NCI-H526 (cell line): ENCODE measurements at regions not wholly inside any gene's neighbourhood (a gene's known extent, or its start where the extent isn't known, plus 50 kb on each side); places are given as distances from the start of the nearest gene placed in this dataset.

Source experiments
- DNase-seq, 2 experiments: peaks; one replicate each; lab custom pipeline; 2025; lab: John Stamatoyannopoulos, UW

- peak; percentile 90 to 92 for DNase-seq
These were observed 179.4 kb downstream of the ACTL7B start for GRCh38 chr9:108676355-108676754.

DNA sequence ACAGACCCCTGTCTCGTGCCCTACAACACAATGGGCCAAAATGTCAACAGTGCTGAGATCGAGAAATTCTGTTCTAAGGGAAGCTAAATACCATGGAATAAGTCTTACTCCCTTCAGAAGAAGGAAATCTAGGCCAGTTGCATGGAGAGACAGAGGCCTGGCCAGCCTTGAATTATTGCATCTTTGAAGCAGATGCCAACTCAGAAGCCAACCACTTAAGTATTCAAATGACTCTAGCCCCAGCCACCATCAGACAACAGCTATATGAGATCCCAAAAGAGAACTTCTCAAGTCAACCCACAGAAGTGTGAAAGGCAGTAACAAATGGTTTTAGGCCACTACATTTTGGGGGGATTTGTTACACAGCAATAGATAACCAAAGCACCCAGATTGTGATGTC is 180.1 kb downstream of the ACTL7B start:
- DNase-seq: peak in 1 of 2 experiments; percentile 28

- no peak for DNase-seq
These were observed 180.8 kb downstream of the ACTL7B start for GRCh38 chr9:108674766-108675530.

DNA sequence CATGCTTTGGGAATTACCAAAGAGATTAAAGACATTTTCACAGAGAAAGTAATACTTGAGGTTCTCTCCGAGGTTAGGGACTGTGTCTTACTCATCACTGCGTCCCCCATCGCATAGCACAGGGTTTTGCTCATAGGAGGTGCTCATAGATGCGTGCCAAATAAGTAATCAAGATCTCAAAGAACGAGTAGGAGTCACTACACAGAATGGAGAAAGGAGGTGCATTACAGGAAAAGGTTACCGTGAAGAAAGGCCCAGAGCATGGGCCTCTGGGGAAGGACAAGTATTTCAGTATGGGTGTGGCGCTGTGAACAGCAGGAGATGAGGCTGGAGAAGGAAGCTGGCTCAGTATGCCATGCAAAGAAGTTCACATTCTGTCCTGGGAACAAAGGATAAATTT is 182.4 kb downstream of the ACTL7B start:
- no peak for DNase-seq

- DNase-seq: no peak
These were observed 183.2 kb downstream of the ACTL7B start for GRCh38 chr9:108672475-108673190.

- DNase-seq: no peak
These were observed 184.0 kb downstream of the ACTL7B start for GRCh38 chr9:108671794-108672193.

DNA sequence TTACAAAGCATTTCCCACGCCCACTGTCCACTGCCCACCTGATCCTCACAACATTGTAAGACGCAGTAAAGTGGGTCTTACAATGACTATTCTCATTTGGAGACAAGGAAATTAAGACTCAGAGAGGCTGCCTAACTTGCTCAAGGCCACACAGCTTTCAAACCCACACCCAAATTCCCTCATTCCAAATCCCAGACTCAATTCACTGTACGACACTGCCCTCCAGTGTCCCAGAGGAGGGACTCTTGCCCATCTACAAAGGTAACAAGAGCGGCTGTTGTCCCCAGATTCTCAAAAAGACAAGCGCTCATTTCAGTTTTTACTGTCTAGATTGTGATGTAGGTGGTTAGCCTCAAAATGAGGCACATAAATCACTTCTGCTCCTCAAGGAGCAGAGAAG is 184.6 kb downstream of the ACTL7B start:
- DNase-seq: peak in 1 of 2 experiments; percentile 21

- DNase-seq: no peak
These were observed 186.8 kb downstream of the ACTL7B start for GRCh38 chr9:108668938-108669335.

DNA sequence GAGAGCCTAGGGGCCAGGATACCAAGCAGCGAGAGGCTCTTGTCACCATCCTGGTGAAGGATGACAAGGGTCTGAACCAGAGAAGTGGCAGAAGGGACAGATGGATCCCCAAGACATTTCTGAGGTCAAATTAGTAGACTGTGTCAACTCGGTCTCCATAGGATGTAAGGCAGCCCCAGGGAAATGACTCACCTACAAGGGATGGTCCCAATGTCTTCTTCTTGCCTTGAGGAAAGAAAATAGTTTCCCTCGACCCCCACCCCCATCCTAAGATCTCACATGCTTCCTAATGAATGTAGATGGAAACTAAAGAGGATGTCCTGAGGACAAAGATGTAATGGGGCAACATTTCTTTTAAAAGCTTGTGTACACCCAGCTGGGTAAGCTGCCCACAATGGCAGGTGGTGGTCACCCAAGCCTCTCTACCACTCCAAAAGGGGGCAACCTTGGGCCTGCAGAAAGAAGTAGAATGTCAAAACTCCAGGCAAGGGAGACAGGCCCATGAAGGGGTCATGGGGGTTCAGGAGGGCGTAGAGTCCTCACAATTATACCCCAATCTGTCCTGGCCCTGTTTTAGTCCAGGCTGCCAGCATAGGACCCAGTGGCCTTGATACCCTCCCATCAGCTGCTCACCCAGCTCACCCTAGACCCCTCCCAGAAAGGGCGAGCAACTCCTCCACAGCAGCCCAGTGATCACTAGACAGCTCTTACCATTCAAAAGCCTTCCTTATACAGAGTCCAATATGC is 187.4 kb downstream of the ACTL7B start:
- DNase-seq: no peak

DNA sequence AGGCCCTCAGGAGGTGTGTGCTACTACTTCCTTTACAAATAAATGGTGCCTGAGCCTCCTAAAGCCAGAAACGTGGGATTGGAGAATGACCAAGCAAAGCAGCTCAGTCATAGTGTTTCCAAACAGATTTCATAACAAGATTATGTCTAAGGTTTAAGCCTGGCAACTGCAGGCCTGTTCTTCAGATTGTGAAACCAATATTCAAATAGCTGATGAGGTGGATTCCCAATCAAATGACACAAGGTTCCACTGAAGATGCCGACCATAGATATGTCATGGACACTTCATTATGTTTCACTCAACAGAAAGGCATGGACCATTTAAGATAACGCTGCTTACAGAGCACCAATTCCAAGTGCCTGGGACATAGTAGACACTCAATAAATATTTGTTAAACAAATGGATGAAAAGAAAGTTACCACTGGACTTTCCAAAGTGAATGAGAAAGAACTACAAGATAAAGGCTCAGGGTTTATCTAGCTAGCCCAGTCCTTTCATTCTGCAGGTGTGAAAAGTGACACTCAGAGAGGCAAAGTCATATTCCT is 189.5 kb downstream of the ACTL7B start:
- DNase-seq: no peak

GRCh38 chr9:108665521-108666239 is 190.1 kb downstream of the ACTL7B start:
- no peak for DNase-seq

GRCh38 chr9:108664309-108665255 is 191.2 kb downstream of the ACTL7B start:
- DNase-seq: no peak

DNA sequence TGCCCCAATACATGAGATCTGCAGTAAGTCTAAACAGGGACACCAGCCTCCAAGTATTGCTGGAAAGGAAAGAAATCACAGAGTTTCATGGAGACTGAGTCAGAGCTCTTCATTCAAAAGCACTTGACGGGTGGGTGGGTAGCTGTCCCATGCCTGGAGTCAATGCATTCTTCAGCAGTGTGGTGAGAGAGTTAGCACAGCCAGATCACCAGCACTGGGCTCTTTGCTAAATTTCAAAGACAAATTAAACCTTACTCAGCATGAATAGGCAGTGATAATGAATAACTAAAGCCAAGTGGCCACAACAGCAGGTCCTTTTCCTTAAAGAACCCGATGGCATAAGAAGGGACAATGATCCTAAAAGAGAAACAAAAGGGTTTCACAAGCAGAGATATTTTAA is 192.4 kb downstream of the ACTL7B start:
- no peak for DNase-seq

GRCh38 chr9:108662956-108663355 is 192.8 kb downstream of the ACTL7B start:
- DNase-seq: no peak

DNA sequence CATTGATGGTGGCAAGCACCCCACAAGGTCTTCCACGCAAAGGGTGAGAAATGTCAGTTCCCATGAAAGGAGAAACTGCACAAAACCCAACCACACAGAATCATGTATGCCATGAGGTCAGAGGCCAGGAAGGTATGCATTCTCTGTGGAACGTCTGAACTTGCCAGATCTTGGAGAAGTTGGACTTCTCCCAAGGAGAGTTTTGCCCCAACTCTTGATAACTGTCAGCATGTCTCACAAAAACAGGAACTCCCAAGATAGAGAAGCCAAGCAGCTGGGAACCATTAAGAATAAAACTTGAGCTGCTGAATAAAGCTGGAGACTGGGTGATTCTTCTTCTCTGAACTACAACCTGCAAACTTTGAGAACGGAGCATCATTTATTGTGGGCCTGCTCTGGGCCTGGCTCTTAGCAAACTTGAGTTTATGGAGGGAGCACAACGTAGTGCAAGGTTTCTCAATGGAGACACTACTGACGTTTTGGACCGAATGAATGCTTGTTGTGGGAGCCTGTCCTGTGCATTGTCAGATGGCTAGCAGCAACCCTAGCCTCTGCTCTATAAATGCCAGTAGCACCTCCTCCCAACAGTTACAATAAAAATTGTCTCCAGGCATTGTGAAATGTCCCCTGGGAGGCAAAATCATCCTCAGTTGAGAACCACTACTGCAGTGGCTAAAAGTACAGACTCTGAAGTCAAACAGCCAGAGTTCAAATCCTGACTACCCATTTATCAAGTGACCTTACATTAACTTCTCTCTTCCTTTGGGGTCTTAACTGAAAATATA is 193.5 kb downstream of the ACTL7B start:
- no peak for DNase-seq

DNA sequence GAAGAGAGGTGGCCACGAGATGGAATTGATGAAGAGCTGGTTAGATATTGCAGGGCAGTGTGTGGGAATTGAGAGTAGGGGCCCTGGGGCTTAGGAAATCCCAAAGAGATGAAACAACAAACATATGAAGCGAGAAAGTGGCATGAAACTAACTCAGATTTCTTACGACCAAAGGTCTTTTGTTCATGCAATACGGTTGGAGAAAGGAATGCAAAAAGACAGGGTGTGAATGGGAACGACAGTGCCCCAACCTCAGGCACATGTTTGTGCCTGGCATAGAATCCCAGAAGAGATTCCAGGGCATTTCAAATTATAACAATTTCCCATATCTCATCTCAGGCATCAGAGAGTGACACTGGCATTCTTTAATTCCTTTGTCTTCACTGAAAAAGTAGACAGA is 199.2 kb downstream of the ACTL7B start:
- no peak for DNase-seq

DNA sequence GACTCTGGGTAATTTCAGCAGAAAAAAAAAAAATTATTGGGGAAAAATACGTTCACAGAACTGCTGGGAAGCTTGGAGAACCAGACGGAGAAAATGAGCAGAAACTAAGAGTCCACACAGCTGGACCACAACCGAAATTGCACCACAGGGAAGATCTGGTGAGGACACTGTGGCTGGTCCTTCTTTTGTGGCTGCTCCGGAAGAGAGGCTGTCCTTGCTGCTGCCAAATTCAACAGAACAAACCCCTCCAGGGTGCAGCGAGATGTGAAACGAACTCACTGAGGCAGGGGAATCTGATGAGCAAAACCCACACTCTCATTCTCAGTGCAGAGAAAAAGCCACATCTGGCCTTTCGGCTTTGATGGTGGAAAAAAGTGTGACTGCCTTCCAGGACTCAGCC is 200.0 kb downstream of the ACTL7B start:
- DNase-seq: no peak

GRCh38 chr9:108654566-108654965 is 201.2 kb downstream of the ACTL7B start:
- DNase-seq: no peak

DNA sequence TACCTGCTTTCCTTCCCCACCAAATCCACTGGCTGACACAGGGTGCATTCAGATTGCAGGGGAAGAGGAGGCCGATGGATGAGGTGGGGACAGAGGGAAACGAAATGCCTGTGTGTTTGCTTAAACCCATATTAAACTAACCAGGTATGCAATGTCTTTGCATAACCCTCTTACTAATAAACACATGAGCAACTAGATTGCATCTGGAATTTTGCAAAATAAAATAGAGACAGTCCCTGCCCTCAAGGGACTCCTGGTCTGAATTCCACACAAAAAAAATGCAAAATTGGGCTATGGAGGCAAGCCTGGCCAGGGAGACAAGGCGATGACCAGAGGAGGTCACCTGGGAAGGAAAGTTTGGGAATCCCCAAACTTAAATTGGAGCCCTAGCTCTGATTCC is 202.9 kb downstream of the ACTL7B start:
- DNase-seq: peak in 1 of 2 experiments; percentile 9

GRCh38 chr9:108650826-108651225 is 205.0 kb downstream of the ACTL7B start:
- no peak for DNase-seq
